Activated CD4-positive, alpha-beta T cell treated with anti-CD3 and anti-CD28 coated beads, Interleukin-2, amount 50 U/mL, for 48 hours (primary cell): ENCODE measurements at regions not wholly inside any gene's neighbourhood (a gene's known extent, or its start where the extent isn't known, plus 50 kb on each side); places are given as distances from the start of the nearest gene placed in this dataset.

ENCODE experiments used
- DNase-seq, 2 experiments: peaks; one replicate each; pipeline ENCODE4 v3.0.0-alpha.2; 2020

DNA sequence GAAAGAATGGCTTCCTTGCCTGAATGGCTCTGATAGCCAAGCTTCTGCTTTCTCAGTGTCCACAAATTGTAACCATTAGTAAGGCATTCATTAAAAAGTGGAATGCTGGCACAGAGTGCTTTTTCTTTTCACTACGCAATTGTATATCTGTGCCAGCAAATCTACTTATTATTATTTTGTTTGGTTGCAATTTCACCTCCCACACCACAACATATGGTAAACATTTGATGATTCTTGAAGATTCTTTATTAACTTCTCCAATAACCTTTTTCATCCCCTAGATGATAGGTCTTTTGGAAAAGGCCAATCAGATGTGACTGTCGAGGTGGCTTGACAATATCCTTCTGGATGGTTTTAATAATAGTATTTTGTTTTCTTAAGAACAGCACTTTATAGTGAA is 234.1 kb downstream of the TMEM38B start:
- DNase-seq = no peak

DNA sequence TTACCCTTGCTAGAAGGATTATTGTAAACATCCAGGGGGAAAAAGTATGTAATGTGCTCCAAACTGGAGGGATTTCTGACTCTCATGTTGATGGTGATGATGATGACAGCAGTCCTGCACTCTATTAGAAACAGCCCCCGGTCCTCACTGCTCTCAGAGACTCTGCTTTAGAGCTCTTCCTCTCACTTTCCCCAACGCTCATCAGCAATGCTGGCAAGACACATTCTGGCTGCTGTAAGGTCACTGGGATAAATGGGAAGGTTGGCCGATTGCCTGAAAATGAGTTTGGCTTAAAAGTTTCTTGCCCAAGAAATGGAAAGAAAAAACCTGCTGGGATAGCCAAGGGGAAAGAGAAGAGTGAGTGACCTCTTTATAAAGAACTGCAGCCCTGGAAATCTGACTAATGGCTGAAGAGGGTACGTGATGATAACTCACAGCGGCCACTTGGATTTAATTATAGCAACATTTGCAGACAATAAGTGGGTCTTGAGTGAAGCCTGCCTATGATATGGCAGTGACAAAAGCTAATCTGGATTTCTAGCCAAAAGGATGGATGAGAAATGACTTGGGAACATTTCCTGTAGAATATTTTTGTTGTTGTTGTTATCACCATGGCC is 235.8 kb downstream of the TMEM38B start:
- DNase-seq = no peak

DNA sequence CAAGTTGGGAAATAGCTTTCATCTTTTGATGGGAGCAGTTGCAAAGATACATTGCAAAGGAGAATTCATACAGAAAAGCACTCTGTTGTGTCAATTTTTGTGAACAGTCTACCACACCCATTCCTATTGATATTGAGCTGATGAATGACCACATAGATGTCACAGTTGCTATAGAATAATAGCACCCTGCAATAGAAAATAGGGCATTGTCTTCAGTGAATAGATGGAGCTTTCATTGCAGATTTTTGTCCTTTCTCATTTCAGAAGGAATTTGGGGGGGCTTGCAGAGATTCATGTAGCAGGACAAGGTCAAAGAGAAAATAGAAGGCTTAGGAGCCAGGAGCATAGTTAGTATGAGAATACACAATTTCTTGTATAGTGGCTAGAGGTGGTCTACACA is 237.9 kb downstream of the TMEM38B start:
- DNase-seq = no peak

DNA sequence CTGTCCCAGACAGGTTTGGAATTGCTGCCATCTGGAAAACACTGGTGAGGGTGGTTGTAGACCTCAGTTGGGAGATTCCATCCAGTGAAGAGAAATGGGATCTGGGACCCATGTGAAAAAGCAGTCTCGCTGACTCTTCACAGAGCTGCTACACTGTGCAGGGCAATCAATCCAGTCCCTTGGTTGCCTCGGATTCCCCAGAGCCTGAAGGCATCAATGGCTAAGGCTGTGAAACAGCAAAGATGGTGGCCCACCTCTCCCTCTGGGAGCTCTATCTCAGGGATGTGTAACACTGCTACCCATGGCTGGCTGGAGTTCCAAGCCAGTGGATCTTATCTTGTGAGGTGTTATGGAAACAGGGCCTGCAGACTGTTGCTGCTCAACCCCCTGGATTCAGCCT is 256.1 kb downstream of the TMEM38B start:
- DNase-seq = no peak

DNA sequence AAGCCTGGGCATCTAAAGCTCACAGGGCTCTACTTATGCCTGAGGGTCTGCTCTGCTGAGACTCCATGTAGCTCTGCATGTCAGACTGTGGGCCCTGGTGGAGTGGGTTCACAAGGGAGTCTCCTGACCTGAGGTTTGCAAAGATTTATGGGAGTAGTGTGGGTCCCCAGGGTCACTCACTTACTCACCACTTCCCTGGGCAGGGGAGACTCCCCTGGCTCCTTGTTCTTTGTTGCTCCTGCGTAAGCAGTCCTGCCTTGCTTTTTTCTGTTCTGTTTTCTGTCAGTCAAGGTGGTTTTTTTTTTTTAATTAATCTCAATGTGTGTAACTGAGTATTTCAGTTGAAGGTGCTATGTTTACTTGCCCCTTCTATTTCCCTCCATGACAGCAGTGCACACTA is 256.6 kb downstream of the TMEM38B start:
- DNase-seq = no peak

DNA sequence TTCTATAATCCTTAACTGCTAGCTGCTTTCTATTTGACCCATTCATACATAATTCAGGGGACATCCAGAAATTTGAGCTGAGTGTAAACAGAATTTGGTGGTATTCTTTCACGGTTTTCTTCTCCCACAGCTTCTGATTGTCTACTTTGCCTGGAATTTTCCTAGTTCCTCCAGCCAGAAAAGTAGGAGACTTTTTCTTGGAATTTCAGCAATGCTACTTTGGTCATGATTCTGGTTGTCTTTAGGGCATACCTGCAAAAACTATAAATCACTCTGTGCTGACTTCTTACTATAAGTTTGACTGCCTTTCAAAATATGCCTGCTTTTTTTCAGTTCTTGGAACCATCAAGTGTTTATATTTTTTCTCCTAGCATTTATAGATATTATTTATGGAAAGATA is 260.2 kb downstream of the TMEM38B start:
- DNase-seq = no peak

DNA sequence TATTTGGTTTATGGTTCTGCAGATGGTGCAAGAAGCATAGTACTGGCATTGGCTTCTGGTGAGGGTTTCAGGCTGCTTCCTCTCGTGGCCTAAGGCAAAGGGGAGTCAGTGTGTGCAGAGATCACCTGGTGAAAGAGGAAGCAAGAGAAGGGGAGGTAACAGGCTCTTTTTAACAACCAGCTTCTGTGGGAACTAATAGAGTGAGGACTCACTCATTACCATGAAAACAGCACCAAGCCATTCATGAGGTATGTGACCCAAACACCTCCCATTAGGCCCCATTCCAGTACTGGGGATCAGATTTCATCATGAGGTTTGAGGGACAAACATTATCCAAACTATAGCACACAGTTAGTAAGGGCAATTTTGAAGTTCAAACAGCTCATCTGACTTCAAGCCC is 263.5 kb downstream of the TMEM38B start:
- DNase-seq = no peak

DNA sequence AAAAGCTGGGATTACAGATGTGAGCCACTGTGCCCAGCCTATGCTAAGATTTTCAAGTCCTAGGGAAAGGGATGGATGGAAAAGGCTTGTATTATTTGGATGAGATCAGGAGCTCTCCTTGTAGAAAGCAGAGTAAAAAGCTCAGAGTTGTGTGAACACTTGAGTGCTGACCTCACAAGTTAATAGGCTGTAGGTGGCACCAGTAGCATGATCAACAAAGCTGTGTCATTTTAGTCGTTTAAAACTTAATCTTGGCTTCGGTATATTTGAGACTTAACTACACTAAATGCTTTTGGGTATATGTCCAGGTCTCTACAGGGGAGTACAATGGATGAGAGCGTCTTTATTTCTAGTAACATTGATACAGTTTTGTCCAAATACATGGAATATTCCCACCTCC is 264.2 kb downstream of the TMEM38B start:
- DNase-seq = no peak

DNA sequence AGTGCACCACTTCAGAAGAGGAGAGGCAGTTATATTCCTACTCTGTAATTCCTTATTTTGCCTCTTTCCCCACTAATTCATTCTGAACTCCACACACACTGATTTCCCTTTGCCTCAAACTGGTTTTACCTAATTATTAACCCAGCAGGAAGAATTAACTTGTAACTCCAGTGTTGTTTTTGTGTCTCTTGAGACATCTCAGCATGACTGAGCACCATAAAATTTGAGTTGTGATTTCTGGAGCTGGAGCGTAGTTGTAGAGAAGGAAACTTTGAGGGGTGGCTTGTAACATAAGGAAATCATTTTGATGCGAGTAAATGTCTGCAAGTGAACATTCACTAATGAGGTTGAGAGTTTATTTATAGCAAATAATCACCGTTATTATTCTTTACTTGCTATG is 265.2 kb downstream of the TMEM38B start:
- DNase-seq = no peak

DNA sequence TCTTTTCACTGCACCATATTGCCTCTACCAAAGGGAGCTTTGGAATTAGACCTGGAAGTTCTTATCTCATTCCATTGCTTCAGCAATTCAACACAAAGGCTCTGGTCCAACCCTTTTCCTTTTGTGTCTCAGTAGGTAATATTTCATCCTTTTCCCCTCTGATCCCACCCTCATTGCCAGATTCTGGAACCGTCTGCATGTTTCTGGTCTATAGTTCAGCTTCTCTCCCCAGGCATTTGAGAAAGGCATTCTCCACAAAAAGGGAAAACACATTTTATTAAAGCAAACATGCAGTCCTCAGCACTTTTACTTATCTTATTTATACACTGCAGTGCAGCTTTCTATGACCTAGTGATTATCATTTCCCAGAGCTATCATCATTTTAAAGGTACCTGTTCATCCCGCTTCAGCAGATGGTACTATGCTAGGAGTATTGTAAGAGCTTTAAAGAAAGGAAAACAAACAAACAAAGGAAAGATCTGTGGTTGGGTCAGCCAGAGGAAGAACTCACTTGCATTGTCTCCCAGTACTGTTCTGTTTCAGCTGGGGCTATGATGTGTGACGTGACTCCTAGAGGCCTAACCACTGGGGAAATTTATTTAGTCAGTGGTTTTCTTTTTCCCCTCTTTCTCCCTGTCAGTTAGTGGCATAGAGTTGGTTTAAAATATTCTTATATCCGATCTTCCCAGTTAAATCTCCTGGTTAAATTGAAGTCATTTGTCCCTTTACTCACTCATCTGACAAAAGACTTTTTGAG is 269.2 kb downstream of the TMEM38B start:
- no peak for DNase-seq

DNA sequence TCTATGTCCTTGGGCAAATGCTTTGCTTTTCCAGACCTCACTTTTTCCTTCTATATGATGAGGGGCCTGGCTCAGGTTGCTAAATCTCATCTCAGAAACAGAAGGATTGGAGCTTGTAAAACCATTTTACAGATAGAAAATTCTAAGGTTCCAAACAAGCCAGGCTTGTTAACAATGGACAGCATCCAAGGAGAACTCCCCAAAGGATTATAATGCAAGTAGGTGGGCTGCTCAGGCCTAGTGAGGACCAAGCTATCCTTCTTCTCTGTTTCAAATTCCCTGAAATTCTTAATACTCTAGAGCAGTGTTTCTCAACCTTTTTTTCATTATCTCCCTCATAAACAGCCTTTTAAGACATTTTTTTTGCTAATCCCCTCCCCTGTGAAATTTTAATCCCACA is 269.8 kb downstream of the TMEM38B start:
- no peak for DNase-seq

DNA sequence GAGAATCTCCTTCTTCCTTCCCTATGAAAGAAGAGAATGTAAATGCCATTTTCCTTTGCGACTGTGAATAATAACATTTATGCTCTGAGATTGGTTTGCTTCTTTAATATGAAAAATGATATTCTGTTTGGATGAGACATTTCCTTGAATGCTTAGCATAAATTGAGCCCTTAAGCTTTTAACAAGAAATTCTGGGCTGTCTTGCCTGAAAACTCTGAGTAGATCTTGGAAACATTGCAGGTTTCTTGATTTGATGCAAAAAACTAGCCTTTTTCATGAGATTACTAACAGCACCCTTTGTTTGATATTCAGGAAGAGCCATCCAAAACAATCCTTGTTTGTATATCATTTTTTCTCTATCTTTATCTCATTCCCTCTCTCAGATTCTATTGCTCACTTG is 272.5 kb downstream of the TMEM38B start:
- DNase-seq = no peak

DNA sequence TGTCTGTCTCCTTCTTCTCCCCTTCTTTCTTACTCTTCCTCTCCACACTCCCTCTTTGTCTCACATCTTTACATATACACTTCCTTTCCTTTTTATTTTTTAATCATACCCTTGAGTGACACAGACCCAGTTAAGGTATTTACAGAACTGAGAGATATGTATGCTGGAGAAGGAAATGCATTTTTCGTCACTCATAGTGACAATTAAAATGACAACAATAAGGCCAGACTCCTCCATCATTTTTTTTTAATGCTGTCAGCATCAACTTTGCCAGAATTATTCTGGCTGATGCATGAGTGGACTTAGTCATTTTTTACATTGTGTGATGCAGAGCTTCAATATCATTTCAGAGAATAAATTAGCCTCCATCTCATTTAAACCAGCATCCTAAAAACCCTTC is 272.9 kb downstream of the TMEM38B start:
- DNase-seq = no peak

DNA sequence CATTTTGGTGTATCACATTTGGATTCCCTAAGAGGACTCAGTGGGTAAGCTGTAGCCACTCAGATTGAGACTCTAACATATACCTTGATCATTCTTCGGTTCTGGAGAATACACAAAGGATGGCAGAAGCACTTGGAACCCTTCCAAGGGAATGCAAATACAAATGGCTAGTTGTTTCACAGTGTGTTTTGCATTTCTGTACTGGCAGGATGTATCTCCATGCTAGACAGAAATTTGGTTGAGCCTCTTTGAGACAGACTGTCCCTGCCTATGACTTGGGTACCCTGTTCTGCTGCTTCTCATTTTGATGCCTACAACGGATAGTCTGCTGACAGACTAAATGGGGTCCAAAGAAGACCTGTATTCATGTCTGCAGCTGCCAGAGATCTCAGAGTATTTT is 273.5 kb downstream of the TMEM38B start:
- DNase-seq = no peak

DNA sequence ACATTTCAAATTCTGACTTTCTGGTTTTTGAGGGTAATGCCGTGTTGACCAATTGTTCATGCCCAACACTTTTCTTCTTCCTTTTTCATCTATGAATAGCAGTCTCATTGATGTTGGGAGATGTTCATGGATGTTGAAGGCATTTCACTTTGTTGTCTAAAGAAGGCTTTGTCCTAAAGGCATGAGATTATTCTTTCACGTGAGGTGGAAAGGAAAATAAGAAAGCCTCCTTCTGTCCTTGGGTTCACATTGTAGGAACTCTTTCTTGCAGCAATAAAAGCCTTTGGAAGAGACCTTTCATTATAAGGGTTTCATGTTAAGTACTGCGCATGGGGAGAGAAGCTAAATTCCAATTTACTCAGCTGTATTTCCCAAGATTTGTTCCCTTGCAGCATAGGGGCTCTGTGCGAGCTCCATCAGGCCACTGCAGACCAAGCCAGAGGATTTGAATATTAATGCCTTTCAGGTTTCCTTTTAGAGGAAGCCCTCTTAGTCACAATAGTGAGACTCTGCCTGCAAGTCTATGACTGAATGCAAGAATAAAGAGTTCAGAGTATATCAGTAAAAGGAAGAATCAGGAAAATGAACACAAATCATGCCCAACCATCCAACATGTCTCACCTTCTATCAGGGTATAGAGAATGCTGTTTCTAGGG is 274.6 kb downstream of the TMEM38B start:
- no peak for DNase-seq

DNA sequence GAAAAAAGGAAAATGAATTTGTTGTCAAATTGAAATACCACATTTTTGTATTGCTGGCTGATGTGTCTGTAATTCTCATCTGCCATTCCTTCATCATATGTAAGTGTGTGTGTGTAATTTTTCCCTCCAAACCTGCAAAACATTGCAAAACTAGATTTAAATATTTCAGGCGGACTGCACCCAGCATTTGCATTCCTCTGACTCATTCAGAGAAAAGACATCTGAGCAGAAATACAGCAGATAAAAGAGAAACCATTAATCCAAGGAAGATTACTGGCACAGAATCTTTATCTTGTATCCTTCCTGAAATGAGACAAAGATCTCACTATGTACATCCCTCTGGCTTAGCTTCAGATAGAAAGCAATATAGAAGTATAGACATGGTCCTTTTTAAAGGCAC is 275.3 kb downstream of the TMEM38B start:
- DNase-seq = no peak

DNA sequence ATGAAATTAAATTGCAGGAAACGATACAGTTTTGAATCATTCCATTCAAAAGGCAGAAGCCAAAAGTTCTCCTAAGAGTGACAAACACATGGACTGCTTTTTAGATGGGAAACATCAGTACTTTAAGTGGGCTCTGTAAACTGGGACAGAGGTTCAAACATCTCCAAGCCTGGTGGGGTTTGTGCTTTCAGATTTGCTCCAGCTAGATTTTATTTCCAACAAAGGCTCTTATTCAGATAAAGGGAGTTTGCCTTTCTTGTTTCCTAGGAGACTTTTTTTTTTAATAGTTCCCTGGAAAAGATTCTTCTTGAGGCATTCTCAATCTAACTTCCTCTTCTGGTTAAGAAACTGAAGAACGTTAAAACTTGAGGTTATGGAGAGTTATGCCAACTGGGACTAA is 277.6 kb downstream of the TMEM38B start:
- DNase-seq = no peak

DNA sequence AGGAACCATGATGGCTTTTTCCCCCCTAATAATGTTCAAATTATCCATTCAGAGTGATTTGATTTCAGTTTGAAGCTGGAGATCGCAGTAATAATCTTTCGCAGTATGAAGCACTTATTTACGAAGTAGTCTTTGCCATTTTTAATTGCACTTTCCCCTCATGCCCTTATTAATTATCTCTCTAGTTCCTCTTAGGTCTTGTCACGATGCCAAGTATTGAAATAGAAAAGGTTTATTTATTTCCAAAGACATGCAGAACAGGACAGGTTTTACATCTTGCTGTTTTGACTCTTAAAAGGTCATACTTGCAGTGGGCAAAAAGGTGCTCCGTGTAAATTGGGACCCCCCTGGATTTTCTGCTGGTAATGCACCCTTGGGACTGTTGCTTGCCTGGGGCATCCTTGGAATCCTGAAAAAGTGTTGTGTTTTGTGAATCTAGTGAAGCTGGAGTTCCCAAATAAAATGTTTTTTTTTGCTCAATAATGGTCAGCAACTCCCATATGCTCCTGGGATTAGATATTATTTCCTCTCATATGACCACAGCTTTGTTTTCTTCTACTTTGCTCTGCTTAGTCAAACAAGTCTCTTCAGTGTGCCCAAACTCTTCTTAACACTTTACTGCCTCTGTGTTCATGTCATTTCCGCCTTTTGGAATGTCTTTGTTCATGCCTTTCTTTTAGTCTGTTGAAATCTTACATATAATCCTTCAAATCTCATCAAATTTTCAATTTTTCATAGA is 278.3 kb downstream of the TMEM38B start:
- no peak for DNase-seq

DNA sequence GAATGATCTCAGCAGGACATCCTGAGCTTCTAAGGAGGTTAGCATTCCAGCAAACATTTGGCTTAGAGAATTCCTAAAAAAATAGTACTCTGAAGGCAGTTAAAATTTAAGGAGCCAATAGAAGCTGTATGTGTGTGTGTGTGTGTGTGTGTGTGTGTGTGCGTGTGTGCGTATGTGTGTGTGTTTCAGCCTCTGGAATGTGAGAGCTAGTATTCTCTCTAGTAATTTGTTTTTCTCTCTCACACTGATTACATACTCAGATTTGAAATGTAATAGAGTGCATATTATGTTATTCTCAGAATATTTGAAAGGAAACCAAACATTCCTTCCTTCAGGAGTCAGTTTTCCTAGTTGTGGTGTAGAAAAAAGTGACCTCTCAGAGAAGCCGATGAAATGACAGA is 279.6 kb downstream of the TMEM38B start:
- DNase-seq = no peak

DNA sequence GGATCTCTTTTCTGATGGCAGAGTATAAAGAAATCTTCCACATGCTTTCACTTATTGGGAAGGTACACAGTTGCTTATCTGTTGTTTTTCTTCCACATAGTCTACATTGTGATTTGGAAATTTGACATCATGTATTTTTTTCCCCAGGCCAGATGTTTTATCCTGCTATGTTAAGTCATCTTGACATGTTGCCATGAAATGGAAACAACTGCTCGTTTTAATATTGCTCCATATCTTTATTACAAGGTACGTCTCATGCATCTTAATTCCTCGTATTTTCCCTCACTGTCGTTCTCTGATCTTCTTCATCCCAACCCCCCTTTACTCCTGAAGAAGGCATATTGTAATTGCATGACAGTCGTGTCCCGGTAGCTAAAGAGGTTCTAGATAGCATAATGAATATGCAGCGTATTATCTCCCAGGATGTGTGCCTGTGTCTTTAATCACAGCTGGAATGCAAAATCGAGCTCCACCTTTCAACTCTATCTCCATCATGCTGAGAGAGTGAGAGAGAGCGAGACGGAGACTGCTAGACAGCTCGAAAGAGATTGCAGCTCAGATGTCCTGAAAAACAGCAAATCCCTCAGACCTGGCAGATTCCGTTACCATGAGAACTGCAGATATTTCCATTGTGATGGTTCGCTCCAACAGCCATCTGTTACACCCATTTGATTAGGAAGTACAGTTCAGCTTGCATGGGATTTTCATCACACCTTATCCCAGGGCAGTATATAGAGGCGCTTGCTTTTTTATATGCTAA is 281.7 kb downstream of the TMEM38B start:
- no peak for DNase-seq

DNA sequence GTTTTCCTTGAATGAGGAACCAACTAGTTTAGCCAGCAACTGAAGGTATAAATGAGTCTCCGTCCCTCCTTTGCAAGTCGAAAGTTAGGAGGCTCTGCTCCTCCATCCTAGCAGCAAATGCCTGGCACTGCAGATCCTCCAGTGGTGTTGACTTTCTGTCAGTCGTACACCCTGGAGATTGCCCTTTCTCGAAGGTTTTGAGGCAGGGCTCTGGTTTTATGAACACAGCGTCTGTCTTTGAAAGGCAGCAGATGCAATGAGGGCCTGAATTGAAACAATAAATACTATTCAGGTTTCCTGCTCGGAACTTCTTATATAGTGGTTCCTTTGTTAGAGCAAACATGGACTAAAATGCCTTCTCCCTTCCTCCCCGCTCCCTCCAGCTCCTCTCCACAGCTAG is 284.0 kb downstream of the TMEM38B start:
- no peak for DNase-seq

DNA sequence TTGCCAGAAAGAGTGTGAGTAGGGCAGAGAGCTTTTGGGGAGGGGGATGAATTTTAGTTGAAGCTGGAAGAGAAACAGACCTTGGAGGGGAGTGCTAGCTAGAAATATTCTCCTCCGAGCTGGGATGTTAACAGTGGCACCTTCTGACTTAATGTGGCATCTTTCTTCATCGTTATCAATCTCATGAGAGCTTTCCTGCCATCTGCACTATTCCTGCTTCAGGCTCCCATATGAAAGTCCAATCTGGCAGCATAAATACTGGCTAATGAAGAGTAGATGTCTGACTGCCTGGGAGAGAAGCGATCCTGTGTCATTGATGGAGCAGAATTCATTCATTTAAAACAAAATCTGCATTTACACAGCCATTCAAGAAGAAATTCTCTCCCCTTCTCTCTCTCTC is 284.5 kb downstream of the TMEM38B start:
- no peak for DNase-seq

DNA sequence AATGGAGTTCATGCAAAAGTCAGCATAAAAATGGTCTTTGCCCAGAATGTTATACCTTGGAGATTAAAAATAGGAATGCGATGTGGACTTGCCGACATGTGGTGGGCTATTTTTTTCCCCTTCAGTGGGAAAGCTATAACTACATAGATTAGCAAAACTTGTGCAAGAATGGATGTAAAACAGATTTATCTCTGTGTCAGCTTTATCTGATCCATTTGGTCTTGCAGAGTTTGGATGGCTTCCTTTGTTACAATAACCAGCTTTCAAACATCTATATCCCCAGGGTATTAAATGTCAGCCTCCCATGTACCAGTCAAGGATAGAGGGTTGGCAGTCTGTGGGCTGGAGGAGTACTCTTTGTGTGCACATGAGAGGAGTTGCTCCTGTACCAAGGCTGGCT is 284.9 kb downstream of the TMEM38B start:
- DNase-seq = no peak
